GM19043 (cell line): ENCODE measurements at regions not wholly inside any gene's neighbourhood (a gene's known extent, or its start where the extent isn't known, plus 50 kb on each side); places are given as distances from the start of the nearest gene placed in this dataset.

Experiments used
- ATAC-seq: cut with Tn5 transposase; IDR thresholded peaks from one replicate; pipeline ENCODE4 v1.9.1; 2021; ENCODE audit warnings: low read depth; ENCODE audit not compliant: unreplicated experiment

DNA sequence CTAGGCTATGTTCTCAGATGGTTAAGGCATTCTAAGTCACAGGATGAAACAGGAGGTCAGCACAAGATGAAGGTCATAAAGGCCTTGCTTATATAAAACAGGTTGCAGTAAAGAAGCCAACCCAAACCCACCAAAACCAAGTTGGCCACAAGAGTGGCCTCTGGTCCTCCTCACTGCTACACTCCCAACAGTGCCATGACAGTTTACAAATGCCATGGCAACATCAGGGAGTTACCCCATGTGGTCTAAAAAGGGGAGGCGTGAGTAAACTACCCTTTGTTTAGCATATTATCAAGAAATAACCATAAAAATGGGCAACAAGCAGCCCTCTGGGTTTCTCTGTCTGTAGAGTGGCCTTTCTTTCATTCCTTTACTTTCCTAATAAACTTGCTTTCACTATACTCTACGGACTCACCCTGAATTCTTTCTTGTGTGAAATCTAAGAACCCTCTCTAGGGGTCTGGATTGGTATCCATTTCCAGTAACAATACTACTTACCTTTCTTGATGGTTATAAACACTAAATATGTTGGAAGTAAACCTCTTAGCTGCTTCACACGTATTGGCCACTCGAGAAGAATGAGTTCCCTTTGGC, 1237.9 kb downstream of the FAM181B start:
- ATAC-seq, result no peak

DNA sequence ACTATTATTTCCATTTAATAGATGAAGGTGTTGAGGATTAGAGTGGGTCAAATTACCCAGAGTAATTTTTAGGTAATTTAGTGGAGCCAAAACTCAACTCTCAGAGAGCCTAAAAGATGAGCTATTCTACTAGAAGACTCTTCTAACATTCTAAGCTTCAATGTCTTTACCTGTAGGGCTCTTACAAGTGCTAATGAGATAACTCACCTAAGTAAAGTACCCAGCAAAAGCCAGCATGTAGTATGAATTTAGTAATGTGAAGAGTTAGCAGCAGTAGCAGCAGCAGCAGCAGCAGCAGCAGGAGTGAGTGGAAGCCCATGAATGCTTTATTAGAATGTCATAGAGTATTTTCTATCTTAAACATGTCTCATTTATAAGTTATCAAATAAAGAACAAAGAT, 1239.2 kb downstream of the FAM181B start:
- ATAC-seq, result no peak

DNA sequence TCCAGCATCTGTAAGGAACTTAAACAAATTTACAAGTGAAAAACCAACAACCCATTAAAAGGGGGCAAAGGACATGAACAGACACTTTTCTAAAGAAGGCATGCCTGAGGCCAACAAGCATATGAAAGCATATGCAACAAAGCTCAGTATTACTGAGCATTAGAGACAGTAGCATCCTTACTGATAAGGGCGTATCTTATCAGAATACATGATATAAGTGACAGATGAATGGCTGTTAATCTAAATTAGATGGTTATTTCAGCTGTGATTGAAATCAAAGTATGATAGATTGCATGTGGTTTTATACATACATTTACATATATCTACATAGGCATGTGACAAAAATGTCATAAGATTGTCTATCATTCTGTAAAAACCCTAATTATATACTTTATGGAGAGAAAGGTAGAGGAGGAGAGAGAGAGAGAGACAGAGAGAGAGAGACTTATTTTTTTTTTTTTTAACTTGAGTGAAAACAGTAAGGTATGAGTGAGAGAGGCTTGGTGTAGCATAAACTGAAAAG, 1240.7 kb downstream of the FAM181B start:
- no peak for ATAC-seq

DNA sequence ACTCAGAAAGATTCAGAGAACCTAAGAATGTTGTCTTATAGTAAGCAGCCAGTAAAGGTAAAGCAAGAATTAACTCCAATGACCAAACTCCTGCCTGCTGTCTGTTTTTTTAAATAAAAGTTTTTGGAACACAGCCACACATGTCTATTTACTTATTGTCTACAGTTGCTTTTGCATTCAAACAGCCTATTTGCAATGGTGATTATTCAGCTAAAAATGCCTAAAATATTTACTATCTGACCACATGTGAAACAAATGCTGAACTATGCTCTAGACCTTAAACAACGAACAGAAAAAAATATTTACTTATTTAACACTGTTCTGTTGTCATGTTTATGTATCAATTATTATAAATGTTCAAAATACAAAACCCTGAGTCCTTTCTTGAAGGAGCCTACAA, 1246.6 kb downstream of the FAM181B start:
- no peak for ATAC-seq

DNA sequence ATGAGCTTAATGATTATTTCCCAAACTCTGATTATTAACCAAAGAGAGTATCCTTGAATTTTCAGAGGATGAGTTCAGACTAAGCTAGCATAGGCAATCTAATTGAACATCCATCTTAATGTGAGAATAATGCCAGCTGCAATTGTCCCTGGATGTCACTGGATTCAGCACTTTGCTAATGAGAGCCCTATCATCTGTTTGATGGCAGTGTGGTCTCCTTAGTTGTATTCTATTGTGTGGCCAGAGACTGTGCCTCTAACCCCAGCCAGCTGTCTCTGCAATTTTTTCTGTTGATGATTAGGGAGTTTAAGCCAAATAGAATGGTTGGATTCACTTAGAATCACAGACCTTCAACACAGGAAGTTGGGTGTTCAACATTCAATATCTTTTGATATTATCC, 1249.5 kb downstream of the FAM181B start:
- ATAC-seq, result no peak

DNA sequence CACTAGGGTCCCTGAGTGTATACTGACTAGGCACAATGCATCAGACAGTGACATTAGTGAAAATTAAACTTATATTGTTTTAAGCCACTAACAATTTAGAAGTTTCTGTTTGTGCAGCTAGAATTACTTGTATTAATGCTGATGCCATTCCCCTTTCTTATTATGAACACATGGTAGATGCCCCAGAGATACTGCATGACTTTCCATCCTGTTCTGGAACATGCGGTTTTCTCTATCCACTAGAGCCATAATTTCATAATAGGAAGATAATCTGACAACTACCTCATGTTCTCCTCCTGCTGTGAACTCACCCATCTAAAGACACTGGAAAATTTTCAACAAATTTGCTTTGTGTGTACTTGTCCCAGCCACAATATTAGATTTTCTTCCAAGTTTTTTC, 1256.4 kb downstream of the FAM181B start:
- ATAC-seq, result no peak

DNA sequence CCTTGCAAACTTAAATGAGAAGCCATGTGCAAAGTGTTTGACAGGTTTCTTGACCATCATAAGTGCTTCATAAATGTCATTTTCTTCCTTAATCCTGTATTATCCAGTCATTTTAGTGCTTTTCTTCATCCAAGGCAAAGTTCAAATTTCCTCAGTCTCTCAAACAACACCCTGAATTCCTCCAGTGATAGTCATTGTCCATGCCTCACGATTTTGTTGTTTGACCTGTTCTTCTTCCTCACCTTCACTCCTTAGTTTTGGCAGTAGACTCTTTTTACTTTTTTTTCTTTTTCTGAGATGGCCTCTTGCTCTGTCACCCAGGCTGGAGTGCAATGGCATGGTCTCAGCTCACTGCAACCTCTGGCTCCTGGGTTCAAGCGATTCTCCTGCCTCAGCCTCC, 1257.3 kb downstream of the FAM181B start:
- ATAC-seq, result no peak

DNA sequence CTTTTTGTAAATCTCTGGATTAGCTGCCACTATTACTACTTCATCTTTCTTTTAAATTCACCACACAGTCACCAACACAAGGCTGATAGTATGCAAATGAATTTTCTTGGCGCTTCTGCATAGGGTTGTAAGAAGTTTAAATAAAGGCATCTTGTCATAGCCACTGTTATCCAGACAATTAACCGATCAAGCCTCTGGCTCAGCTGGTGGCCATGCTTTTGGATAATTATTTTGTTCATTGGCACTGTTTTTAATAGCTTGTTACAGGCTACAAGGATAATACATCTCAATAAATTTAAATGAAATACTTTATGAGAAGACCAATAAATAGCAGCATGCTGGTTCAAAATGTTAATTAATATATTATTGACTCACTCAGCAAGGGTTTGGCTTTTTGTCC, 1261.0 kb downstream of the FAM181B start:
- ATAC-seq, result no peak

DNA sequence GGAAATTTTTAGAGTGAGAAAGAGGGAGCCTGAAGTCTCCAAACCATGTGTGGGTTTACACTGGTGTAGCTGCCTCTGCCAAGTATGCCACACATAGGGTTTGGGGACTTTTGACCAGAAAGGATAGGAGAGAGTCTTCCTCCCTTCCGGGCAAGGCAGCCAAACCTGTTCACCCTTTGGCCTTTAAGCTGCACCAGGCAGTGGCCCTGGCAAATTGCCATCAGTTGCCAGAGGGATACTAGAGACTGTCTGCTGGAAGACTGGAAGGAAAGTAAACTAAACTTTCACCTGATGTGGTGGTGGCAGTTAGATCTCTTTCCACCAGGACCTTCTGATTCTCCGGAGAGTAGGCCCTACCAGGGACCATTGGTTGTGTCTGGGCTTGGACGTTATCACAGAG, 1263.2 kb downstream of the FAM181B start:
- no peak for ATAC-seq

DNA sequence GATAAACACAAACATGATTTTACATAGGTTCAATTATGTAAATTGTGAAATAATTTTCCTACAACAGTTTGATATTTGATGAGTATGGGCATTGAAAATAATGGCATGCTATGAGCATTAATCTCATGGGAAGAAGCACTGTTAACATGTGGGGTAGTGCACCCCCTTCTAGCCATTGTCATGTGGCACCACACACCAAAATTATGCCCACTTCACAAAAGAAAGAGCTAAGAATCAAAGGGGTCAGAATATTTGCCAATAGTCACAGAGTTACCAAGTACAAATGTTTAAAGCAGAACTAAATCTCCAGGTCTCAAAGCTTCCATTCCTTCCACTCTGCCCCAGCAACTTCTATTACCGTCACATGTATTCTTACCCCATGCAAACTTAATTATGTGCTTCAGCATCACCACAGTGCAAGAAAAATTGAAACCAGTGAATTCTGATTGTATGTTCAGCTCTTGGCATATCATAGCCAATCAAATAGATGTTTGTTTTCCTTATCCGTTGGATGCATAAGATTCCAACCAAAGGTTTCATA, 1273.8 kb downstream of the FAM181B start:
- no peak for ATAC-seq

DNA sequence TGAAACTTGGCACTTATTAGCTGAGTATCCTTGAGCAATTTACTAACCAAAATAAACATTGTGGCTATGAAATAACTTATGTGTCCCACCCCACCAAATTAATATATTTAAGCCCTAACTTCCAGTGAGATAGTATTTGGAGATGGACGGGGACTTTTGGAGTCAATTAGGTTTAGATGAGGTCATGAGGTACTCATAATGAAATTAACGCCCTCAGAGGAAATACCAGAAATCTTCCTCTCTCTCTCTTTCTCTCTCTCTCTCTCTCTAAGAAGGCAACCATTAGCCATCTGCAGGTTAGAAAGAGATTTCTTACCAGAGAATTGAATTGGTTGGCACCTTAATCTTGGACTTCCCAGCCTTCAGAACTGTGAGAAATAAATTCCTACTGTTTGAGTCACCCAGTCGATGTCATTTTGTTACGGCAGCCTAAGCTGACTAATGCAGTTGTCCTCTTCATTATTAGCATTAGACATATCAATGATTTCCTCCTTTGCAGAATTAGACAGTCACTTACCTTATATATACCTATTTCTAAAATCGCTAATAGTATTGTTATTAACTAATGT, 1284.0 kb downstream of the FAM181B start:
- ATAC-seq, result no peak

DNA sequence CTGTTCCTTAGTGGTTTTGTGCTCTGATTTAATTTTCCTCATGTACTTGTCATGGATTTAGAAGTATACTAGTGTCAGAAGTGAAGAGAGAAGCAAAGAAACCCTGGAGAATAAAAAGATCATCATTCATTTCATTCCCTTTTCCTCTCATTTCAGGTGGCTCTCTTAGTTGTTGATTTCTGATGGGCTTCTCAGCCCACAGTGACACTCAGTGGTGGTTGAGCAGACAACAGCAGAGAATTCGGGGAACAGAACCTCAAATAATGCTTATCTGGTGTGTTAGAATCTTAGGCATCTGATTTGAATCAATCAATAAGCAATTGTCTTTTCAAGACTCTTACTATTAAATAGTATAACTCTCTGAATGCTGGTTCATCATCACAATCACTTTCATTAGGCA, 1289.4 kb downstream of the FAM181B start:
- ATAC-seq, result no peak

DNA sequence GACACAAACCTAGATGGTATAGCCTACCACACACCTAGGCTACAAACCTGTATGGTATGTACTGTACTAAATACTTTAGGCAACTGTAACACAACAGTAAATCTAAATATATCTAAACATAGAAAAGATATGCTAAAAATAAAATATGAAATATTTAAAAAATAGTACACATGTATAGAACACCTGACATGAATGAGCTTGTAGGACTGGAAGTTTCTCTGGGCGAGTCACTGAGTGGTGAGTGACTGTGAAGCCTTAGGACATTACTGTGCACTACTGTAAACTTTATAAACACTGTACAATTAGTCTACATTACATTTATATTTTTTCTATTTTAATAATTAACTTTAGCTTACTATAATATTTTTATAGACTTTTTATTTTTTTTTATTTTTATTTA, 1301.3 kb downstream of the FAM181B start:
- no peak for ATAC-seq

DNA sequence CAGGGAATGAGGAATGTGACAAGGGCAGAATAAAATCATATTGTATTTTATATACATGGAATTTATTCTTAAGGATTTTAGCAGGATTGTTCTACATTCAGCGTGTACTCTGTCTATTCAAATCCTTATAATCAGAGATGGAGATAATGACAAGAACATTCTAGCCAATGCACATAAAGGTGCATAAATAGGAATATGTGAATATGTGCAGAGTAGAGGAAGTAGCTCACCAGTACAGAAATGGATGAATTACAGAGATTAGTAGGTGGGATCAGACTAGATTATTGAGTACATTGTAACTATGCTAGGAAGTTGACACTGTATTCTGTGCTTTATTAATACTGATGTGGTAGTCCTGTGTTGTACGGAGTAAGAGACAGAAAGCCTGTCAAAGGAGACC, 1308.8 kb downstream of the FAM181B start:
- no peak for ATAC-seq

DNA sequence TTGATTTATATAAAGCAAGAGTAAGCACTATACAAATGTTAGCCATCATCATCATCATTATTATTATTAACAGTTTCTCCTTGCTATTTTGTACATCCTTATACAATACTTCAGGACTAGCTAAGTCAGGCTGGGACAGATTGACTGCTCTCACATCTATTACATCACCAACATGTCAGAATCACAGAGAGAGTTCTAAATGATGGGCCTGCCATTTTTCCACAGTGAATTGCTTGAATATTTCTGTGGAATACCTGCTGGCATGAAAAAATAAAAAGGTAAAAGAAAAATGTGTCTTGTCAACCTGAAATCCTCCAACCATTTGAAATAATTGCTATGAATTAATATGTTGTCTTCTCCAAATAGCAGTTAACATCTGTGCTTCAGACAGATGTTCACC, 1311.3 kb downstream of the FAM181B start:
- ATAC-seq, result no peak

DNA sequence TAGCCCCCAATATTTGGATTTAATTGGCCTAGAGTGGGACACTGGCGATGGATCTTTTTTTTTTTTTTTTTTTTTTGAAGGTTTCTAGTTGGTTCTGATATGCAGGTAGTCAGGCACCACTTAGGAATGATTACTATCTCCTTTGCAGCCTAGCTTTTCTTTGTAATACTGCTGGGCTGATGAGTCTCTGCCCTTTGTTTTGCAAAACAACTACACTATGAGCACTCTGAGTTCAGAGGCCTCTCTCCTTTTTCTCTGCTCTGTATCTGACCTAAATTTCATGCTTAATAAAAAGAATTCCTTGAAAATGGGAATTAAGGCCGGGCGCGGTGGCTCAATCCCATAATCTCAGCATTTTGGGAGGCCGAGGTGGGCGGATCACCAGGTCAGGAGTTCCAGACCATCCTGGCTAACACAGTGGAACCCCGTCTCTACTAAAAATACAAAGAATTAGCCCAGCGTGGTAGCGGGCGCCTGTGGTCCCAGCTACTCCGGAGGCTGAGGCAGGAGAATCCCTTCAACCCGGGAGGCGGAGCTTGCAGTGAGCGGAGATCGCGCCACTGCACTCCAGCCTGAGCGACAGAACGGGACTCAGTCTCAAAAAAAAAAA, 1312.3 kb downstream of the FAM181B start:
- no peak for ATAC-seq

DNA sequence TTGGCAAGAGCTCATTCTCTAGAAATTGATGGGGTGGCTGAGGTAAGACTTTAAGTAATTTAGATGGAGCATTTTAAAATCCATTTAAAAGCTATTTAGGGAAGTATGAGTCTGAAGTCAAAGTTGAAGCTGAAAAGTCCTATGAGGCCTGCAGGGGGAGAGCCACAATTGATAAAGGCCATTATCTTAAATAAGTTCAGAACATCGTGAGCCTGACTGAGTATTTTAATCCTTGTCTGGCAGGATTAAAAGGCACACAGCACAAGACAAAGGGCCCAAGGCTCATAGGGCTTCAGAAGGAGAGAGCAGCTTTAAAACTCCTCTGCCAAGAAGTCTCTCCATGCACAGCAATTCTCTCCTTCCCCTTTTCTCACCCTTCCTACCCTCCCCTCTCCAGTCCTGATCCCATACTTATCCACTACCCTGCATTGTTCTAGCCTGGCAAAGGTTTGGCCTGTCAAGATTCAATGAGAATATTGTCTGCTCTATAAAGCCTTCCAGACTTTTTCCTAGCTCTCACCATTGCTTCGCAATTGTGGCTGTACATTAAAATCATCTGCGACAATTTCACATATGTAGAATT, 1312.9 kb downstream of the FAM181B start:
- no peak for ATAC-seq

DNA sequence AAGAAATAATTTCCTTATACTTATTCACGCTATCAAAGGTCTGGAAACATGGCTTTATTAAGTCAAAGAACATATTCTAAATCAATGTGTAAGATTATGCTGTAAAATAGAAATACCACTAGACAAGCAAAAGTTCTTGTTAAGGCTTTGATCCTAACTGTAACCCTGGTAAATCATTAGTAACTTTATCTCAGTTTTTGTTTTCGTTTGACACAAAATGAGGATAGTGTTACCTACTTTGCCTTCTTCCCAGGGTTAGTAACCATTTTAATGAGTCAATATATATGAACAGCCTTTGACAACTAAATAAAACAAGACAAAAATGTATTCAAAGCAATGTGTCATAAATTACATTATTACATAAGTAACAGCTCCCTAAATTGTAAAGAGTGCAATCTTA, 1336.3 kb downstream of the FAM181B start:
- ATAC-seq, result no peak

DNA sequence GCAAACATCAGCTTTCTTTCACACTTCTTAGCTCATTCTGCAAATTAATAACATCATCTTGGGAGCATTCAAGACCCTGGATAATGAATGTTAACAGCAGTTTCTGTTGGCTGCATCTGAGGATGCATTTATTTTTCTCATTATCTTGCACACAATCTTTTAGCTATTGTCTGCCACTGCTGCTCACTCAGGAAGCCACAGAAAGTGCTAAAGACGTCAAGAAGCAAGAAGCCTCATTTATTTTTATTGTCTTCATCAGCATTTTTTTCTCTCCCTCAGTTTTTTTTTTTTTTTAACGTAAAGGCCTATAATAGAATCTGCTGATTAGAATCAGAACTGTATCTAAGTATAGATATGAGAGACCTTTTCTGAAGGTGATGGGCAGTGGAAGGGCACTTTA, 1339.4 kb downstream of the FAM181B start:
- no peak for ATAC-seq

DNA sequence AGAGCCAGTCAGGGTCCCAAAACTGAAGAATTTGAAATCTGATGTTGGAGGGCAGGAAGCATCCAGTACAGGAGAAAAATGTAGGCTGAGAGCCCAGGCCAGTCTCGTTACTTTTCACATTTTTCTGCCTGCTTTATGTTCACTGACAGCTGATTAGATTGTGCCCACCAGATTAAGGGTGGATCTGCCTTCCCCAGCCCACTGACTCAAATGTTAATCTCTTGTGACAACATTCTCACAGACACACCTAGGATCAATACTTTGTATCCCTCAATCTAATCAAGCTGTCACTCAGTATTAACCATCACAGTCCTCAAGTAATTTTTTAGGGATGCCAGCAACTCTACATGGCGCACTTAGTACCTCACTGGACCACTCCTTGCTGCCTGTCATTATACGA, 1345.3 kb downstream of the FAM181B start:
- ATAC-seq, result no peak

DNA sequence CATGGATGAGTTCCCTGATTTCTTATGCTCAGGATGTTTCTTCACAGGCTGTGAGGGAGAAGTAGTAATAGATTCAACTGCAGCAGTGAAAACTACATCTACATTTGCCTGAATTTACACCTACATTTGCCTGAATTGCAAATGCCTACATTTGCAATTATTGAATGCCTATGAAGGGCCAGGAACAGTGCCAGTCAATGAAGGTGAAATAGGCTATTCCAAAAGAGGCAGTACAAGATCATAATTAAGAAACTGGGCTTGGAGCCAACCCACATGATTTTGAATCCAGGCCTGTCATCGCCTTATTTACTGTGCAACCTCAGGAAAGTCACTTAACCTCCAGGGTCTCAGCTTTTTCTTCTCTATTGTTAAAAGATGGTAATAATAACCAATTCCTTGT, 1353.3 kb downstream of the FAM181B start:
- no peak for ATAC-seq

DNA sequence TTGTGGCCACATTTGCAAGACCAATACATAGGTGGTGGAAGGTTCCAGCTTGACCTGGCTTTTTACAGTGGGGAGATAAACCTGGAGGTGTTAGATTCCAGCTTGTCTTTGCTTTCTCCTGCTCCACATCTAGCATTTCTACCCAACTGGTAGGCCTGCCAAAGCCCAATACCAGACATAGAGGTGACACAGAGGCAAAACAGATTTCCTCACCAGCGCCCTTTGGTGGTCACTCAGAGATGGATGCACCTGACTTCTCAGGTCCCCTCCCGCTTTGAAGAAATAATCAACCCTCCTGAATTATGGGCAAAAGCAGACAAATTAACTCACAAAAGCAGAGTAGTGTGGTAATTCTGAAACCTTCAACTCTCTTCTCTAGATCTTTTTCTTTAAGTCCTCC, 1356.2 kb downstream of the FAM181B start:
- no peak for ATAC-seq
